ENCODE measurements at regions not wholly inside any gene's neighbourhood (a gene's known extent, or its start where the extent isn't known, plus 50 kb on each side); places are given as distances from the start of the nearest gene placed in this dataset.
"Not testable (repeated sequence)": the region's sequence is repeated elsewhere in the genome, so short reads cannot be mapped to it uniquely, and the experiment has no call there.

DNA sequence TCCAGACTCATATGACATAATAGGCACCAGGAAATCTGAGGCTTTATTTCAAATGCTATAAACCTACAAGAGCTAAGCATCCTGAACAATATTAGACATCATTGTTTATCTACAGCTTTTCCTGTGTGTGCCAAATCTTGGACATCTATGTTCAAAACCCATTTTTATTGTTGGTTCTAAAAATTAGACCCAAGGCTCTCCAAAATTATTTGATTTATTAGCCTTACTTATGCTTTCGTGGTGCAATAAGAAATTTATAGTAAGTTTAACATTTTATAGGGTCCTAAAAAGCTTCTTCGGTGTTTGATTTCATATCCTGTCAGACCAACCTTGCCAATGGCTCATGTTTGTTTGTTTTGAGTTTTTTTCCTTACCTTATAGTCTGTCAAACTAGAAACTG is 1014.5 kb upstream of the MANEA start:
- no peaks in the 10 kb centered on the region for H3K27me3 ChIP-seq (ENCODE audit: control insufficient read depth in 4 of 4, insufficient read depth in 4 of 4, low read length in 3 of 4)
- H3K4me1 ChIP-seq (ENCODE audit: control insufficient read depth in 4 of 4, insufficient read depth in 4 of 4, low read length in 3 of 4): no peaks in the 10 kb centered on the region
- no peaks in the 10 kb centered on the region for H3K36me3 ChIP-seq (ENCODE audit: control insufficient read depth in 4 of 4, insufficient read depth in 3 of 4, low read depth in 1 of 4, low read length in 3 of 4)
- H3K9me3 ChIP-seq (ENCODE audit: control insufficient read depth in 4 of 4, low read length in 3 of 4): no peaks in the 10 kb centered on the region
- no peak overlapping the region for H3K4me3 ChIP-seq (ENCODE audit: low read depth in 1 of 3, low read length in 3 of 3)
- no peak for DNase-seq (ENCODE audit: low spot score)
- 66% methylated on average over 2 of the region's 2 CpGs for WGBS
- H3K9ac ChIP-seq (ENCODE audit: low read depth in 1 of 2, low read length in 2 of 2): no peak overlapping the region
- H3K27ac ChIP-seq (ENCODE audit: low read depth in 1 of 2, low read length in 2 of 2): no peak overlapping the region
- TF ChIP-seq SP1 (IDR thresholded peaks at IDR 0.05) (no peak), NR2F2 (IDR thresholded peaks at IDR 0.05) (no peak)

- TF ChIP-seq ATF3 (IDR thresholded peaks at IDR 0.05): no peak
- TF ChIP-seq RXRA (IDR thresholded peaks at IDR 0.05): no peak
- no peak for TF ChIP-seq TAF1 (conservative IDR thresholded peaks at IDR 0.05)
- no peak for TF ChIP-seq MAX (IDR thresholded peaks at IDR 0.05)
- no peak for TF ChIP-seq HNF4G (IDR thresholded peaks at IDR 0.05)
- TF ChIP-seq FOXA2 (IDR thresholded peaks at IDR 0.05): no peak
- no peak for TF ChIP-seq EGR1 (IDR thresholded peaks at IDR 0.05; ENCODE audit: low read depth in 2 of 2)
- TF ChIP-seq REST (IDR thresholded peaks at IDR 0.05): no peak
- no peak for TF ChIP-seq FOXA1 (IDR thresholded peaks at IDR 0.05)
- no peak for TF ChIP-seq RAD21 (IDR thresholded peaks at IDR 0.05)
- no peak for TF ChIP-seq CTCF (IDR thresholded peaks at IDR 0.05; ENCODE audit: low read depth, low read length, missing input control)
- TF ChIP-seq GABPA (IDR thresholded peaks at IDR 0.05 in 1 of 2, conservative IDR thresholded peaks at IDR 0.05 in 1 of 2): no peak
- TF ChIP-seq NR2F2 (IDR thresholded peaks at IDR 0.05): no peak
- TF ChIP-seq JUND (IDR thresholded peaks at IDR 0.05): no peak
- no peak overlapping the region for H3K27ac ChIP-seq (ENCODE audit: low read depth in 1 of 2, low read length in 2 of 2)
- no peaks in the 10 kb centered on the region for H3K27me3 ChIP-seq (ENCODE audit: control insufficient read depth in 4 of 4, insufficient read depth in 4 of 4, low read length in 3 of 4)
- no peaks in the 10 kb centered on the region for H3K9me3 ChIP-seq (ENCODE audit: control insufficient read depth in 4 of 4, low read length in 3 of 4)
- DNase-seq (ENCODE audit: low spot score): no peak
- no peaks in the 10 kb centered on the region for H3K4me1 ChIP-seq (ENCODE audit: control insufficient read depth in 4 of 4, insufficient read depth in 4 of 4, low read length in 3 of 4)
- no peak overlapping the region for H3K9ac ChIP-seq (ENCODE audit: low read depth in 1 of 2, low read length in 2 of 2)
- H3K36me3 ChIP-seq (ENCODE audit: control insufficient read depth in 4 of 4, insufficient read depth in 3 of 4, low read depth in 1 of 4, low read length in 3 of 4): no peaks in the 10 kb centered on the region
- 60% methylated on average over 1 of the region's 1 CpG for WGBS
- no peak overlapping the region for H3K4me3 ChIP-seq (ENCODE audit: low read depth in 1 of 3, low read length in 3 of 3)
Measured at GRCh38 chr6:94559829-94560537, 1017.4 kb upstream of the MANEA start.

- H3K9ac ChIP-seq (ENCODE audit: low read depth in 1 of 2, low read length in 2 of 2); DNase-seq (ENCODE audit: low spot score); H3K36me3 ChIP-seq (ENCODE audit: control insufficient read depth in 4 of 4, insufficient read depth in 3 of 4, low read depth in 1 of 4, low read length in 3 of 4); H3K4me3 ChIP-seq (ENCODE audit: low read depth in 1 of 3, low read length in 3 of 3); H3K9me3 ChIP-seq (ENCODE audit: control insufficient read depth in 4 of 4, low read length in 3 of 4); H3K27ac ChIP-seq (ENCODE audit: low read depth in 1 of 2, low read length in 2 of 2); H3K27me3 ChIP-seq (ENCODE audit: control insufficient read depth in 4 of 4, insufficient read depth in 4 of 4, low read length in 3 of 4); H3K4me1 ChIP-seq (ENCODE audit: control insufficient read depth in 4 of 4, insufficient read depth in 4 of 4, low read length in 3 of 4): not testable (repeated sequence)
- 88% methylated on average over 11 of the region's 11 CpGs for WGBS
Measured at GRCh38 chr6:94557207-94557606, 1020.1 kb upstream of the MANEA start.
